Breast epithelium (tissue), 3 donors: ENCODE measurements at regions not wholly inside any gene's neighbourhood (a gene's known extent, or its start where the extent isn't known, plus 50 kb on each side); places are given as distances from the start of the nearest gene placed in this dataset.

Experiments
- CTCF ChIP-seq, 3 donors: fragments of 450-650 bp; IDR thresholded peaks; one replicate each; pipeline ENCODE4 v1.5.1; 2016 to 2017; ENCODE audit warnings: antibody characterized with exemption in 3 of 3, mild to moderate bottlenecking in 3 of 3, moderate library complexity in 3 of 3
- POLR2A ChIP-seq: fragments of 450-650 bp; IDR thresholded peaks from one replicate; pipeline ENCODE4 v1.6.1; 2016; ENCODE audit warnings: antibody characterized with exemption, mild to moderate bottlenecking, moderate library complexity

- TF ChIP-seq CTCF (IDR thresholded peaks at IDR 0.05) (no peak), POLR2A (no peak)
Observed at GRCh38 chr20:11607047-11607446, 310.6 kb upstream of the BTBD3 start.
